Fibroblast of lung (primary cell): ENCODE measurements at regions not wholly inside any gene's neighbourhood (a gene's known extent, or its start where the extent isn't known, plus 50 kb on each side); places are given as distances from the start of the nearest gene placed in this dataset.

Experiments
- DNase-seq, 2 donors: peaks; one replicate each; pipeline versions ENCODE4 v3.0.0 to v3.0.0-alpha.2; 2010; ENCODE audit warnings: low read depth in 2 of 2
- H2AFZ ChIP-seq: 2 replicates; pipeline ENCODE4 v1.5.1; 2012; ENCODE audit warnings: low read length, control low read depth, inconsistent platforms
- H3K27ac ChIP-seq: 2 replicates; pipeline ENCODE4 v1.5.1; 2011; ENCODE audit warnings: low read length, control low read depth; ENCODE audit not compliant: insufficient read depth
- H3K27me3 ChIP-seq: 2 replicates; pipeline ENCODE4 v1.5.1; 2011; ENCODE audit warnings: mild to moderate bottlenecking, low read length; ENCODE audit not compliant: control insufficient read depth, insufficient read depth
- H3K36me3 ChIP-seq: 2 replicates; pipeline ENCODE4 v1.5.1; 2011; ENCODE audit warnings: low read length; ENCODE audit not compliant: control insufficient read depth, insufficient read depth
- H3K4me1 ChIP-seq: 2 replicates; pipeline ENCODE4 v1.5.1; 2011; ENCODE audit warnings: low read length; ENCODE audit not compliant: control insufficient read depth, insufficient read depth; ENCODE audit errors: extremely low read depth
- H3K4me2 ChIP-seq: 2 replicates; pipeline ENCODE4 v1.5.1; 2011; ENCODE audit warnings: low read length, control low read depth; ENCODE audit not compliant: insufficient read depth; ENCODE audit errors: extremely low read depth
- H3K4me3 ChIP-seq, 4 experiments: fragments of 200-600 bp in 1 of 4; sonication (generic) in 1 of 4; replicated peaks in 1 of 4; 2 replicates each; pipeline ENCODE4 v1.5.1; 2011 to 2016; ENCODE audit warnings: low read length in 4 of 4, low read depth in 3 of 4, mild to moderate bottlenecking in 3 of 4, control low read depth in 2 of 4, inconsistent platforms in 1 of 4, mixed read lengths in 1 of 4; ENCODE audit not compliant: insufficient read depth in 1 of 4; ENCODE audit errors: control extremely low read depth in 1 of 4
- H3K79me2 ChIP-seq: 2 replicates; pipeline ENCODE4 v1.5.1; 2012; ENCODE audit warnings: mild to moderate bottlenecking, low read length, inconsistent platforms; ENCODE audit not compliant: control insufficient read depth, insufficient read depth
- H3K9ac ChIP-seq: 2 replicates; pipeline ENCODE4 v1.5.1; 2011; ENCODE audit warnings: mild to moderate bottlenecking, low read length, control low read depth; ENCODE audit not compliant: insufficient read depth
- H3K9me3 ChIP-seq: 2 replicates; pipeline ENCODE4 v1.5.1; 2012; ENCODE audit warnings: low read depth, low read length; ENCODE audit not compliant: control insufficient read depth, insufficient read depth
- H4K20me1 ChIP-seq: 2 replicates; pipeline ENCODE4 v1.5.1; 2011; ENCODE audit warnings: low read length; ENCODE audit not compliant: control insufficient read depth, insufficient read depth; ENCODE audit errors: extremely low read depth
- CTCF ChIP-seq, 2 donors: IDR thresholded peaks in 1 of 2; conservative IDR thresholded peaks in 1 of 2; 1 replicate in 1 of 2; 2 replicates in 1 of 2; pipeline ENCODE4 v1.5.1; 2011 to 2012; ENCODE audit warnings: low read length in 2 of 2, control low read depth in 1 of 2, inconsistent platforms in 1 of 2, low read depth in 1 of 2, mild to moderate bottlenecking in 1 of 2
- EZH2 ChIP-seq: IDR thresholded peaks from 2 replicates; pipeline ENCODE4 v1.5.1; 2012; ENCODE audit warnings: low read length, control low read depth, mild to moderate bottlenecking; ENCODE audit errors: missing control alignments

- H3K9me3 ChIP-seq, result no peaks in the 10 kb centered on the region
- no peaks in the 10 kb centered on the region for H3K79me2 ChIP-seq
- H3K4me3 ChIP-seq, result no peak overlapping the region
- H2AFZ ChIP-seq, result no peak overlapping the region
- H3K4me2 ChIP-seq, result no peak overlapping the region
- H4K20me1 ChIP-seq, result no peaks in the 10 kb centered on the region
- H3K36me3 ChIP-seq, result no peaks in the 10 kb centered on the region
- H3K27me3 ChIP-seq, result no peaks in the 10 kb centered on the region
- H3K27ac ChIP-seq, result no peak overlapping the region
- H3K9ac ChIP-seq, result no peak overlapping the region
- no peaks in the 10 kb centered on the region for H3K4me1 ChIP-seq
- no peak for TF ChIP-seq EZH2
- TF ChIP-seq CTCF (conservative IDR thresholded peaks at IDR 0.05 in 1 of 2, IDR thresholded peaks at IDR 0.05 in 1 of 2; ENCODE audit: low read depth in 1 of 2, low read length in 2 of 2), result no peak
- peak; percentile 56 to 59 for DNase-seq
Measured at GRCh38 chr3:113070681-113071113, 79.9 kb downstream of the GTPBP8 start.

- Histone ChIP-seq H3K27ac (no peak overlapping the region), H3K27me3 (no peaks in the 10 kb centered on the region), H3K9ac (no peak overlapping the region), H3K4me3 (no peak overlapping the region), H4K20me1 (no peaks in the 10 kb centered on the region), H3K36me3 (no peaks in the 10 kb centered on the region), H3K4me2 (no peak overlapping the region), H3K9me3 (no peaks in the 10 kb centered on the region), H2AFZ (no peak overlapping the region), H3K79me2 (no peaks in the 10 kb centered on the region), H3K4me1 (no peaks in the 10 kb centered on the region)
- no peak for DNase-seq
- TF ChIP-seq CTCF (conservative IDR thresholded peaks at IDR 0.05 in 1 of 2, IDR thresholded peaks at IDR 0.05 in 1 of 2; ENCODE audit: low read depth in 1 of 2, low read length in 2 of 2), result no peak
- TF ChIP-seq EZH2, result no peak
Measured at GRCh38 chr3:113075588-113075987, 84.8 kb downstream of the GTPBP8 start.

GRCh38 chr3:113079218-113079961 is 88.6 kb downstream of the GTPBP8 start:
- H3K4me2 ChIP-seq, result peak overlapping the region; percentile 65
- H4K20me1 ChIP-seq, result no peaks in the 10 kb centered on the region
- peak overlapping the region in 2 of 4 experiments; percentile 27 to 37 for H3K4me3 ChIP-seq
- no peaks in the 10 kb centered on the region for H3K79me2 ChIP-seq
- H3K9me3 ChIP-seq, result no peaks in the 10 kb centered on the region
- no peak for TF ChIP-seq CTCF (conservative IDR thresholded peaks at IDR 0.05 in 1 of 2, IDR thresholded peaks at IDR 0.05 in 1 of 2; ENCODE audit: low read depth in 1 of 2, low read length in 2 of 2)
- H2AFZ ChIP-seq, result no peak overlapping the region
- H3K27me3 ChIP-seq, result no peaks in the 10 kb centered on the region
- no peak overlapping the region for H3K9ac ChIP-seq
- DNase-seq, result peak in 1 of 2 donors; percentile 37
- no peak overlapping the region for H3K27ac ChIP-seq
- peaks cover 2% of the 10 kb centered on the region for H3K4me1 ChIP-seq
- no peaks in the 10 kb centered on the region for H3K36me3 ChIP-seq
